GM12878 (cell line): ENCODE measurements at regions not wholly inside any gene's neighbourhood (a gene's known extent, or its start where the extent isn't known, plus 50 kb on each side); places are given as distances from the start of the nearest gene placed in this dataset.

Experiments
- ATAC-seq: fragments of 200-7000 bp; cut with Tn5 transposase; 3 replicates; pipeline ENCODE4 v1.9.1; 2020; ENCODE audit warnings: mild to moderate bottlenecking, moderate library complexity
- BruUV-seq: library from RNA; stranded (reverse); fragments of 400-500 nt; replicated peaks from 2 replicates; lab custom pipeline; 2021; lab: Mats Ljungman, UMichigan
- CTCF ChIA-PET: fragments of 300-600 bp; sonication (Branson Sonifier 250); formaldehyde crosslinking; extraction: SDS; loops from one replicate; lab custom pipeline; 2021; ENCODE audit warnings: inconsistent platforms; lab: Yijun Ruan, JAX
- POLR2A ChIA-PET: fragments of 350-600 bp; formaldehyde crosslinking; extraction: SDS; loops from one replicate; lab custom pipeline; 2021; ENCODE audit warnings: inconsistent platforms; lab: Charles Lee
- RAD21 ChIA-PET: fragments of 300-600 bp; sonication (Branson Sonifier 250); formaldehyde crosslinking; loops from one replicate; lab custom pipeline; 2023; ENCODE audit warnings: antibody characterized with exemption; ENCODE audit not compliant: unreplicated experiment; lab: Charles Lee
- SMC1A ChIA-PET: fragments of 300-600 bp; sonication (Branson Sonifier 250); formaldehyde crosslinking; loops from one replicate; lab custom pipeline; 2023; ENCODE audit not compliant: unreplicated experiment, uncharacterized antibody; lab: Charles Lee
- DNase-seq: peaks from one replicate; pipeline ENCODE4 v3.0.0-alpha.2; 2011; ENCODE audit warnings: low read depth, low spot score
- FAIRE-seq: peaks from 3 replicates; lab custom pipeline; 2011; peaks lifted over from hg19 to GRCh38; lab: Jason Lieb, UNC
- H2AFZ ChIP-seq: 2 replicates; pipeline ENCODE4 v1.6.0; 2011; ENCODE audit warnings: low read depth, low read length, control low read depth; ENCODE audit not compliant: control insufficient read depth
- H3K27ac ChIP-seq: 2 replicates; pipeline ENCODE4 v1.5.1; 2011; ENCODE audit warnings: control low read depth; ENCODE audit not compliant: control insufficient read depth, insufficient read depth
- H3K27me3 ChIP-seq, 2 experiments: replicated peaks in 1 of 2; 2 replicates each; pipeline versions ENCODE4 v1.6.0 to v1.6.1; 2011; ENCODE audit warnings: low read length in 1 of 2; ENCODE audit not compliant: control insufficient read depth in 2 of 2, insufficient read depth in 2 of 2
- H3K36me3 ChIP-seq, 2 experiments: 2 replicates each; pipeline ENCODE4 v1.5.1; 2011; ENCODE audit warnings: low read length in 1 of 2; ENCODE audit not compliant: control insufficient read depth in 2 of 2, insufficient read depth in 2 of 2
- H3K4me1 ChIP-seq: 2 replicates; pipeline ENCODE4 v1.6.1; 2011; ENCODE audit warnings: mild to moderate bottlenecking, low read length, moderate library complexity, mixed read lengths; ENCODE audit not compliant: control insufficient read depth, insufficient read depth
- H3K4me2 ChIP-seq: 2 replicates; pipeline ENCODE4 v1.6.0; 2011; ENCODE audit warnings: control low read depth; ENCODE audit not compliant: control insufficient read depth, insufficient read depth
- H3K4me3 ChIP-seq: fragments of 200-600 bp; sonication (generic); 2 replicates; pipeline ENCODE4 v1.5.1; 2016
- H3K79me2 ChIP-seq: 2 replicates; pipeline ENCODE4 v1.6.0; 2011; ENCODE audit warnings: low read length; ENCODE audit not compliant: control insufficient read depth, insufficient read depth
- H3K9ac ChIP-seq: 2 replicates; pipeline ENCODE4 v1.8.0; 2011; ENCODE audit warnings: low read length, control low read depth, mixed read lengths; ENCODE audit not compliant: control insufficient read depth, insufficient read depth
- H3K9me3 ChIP-seq: replicated peaks from 3 replicates; pipeline ENCODE4 v1.5.1; 2011; ENCODE audit warnings: mild to moderate bottlenecking, low read length; ENCODE audit not compliant: control insufficient read depth, insufficient read depth
- H4K20me1 ChIP-seq: 2 replicates; pipeline ENCODE4 v1.6.0; 2011; ENCODE audit not compliant: control insufficient read depth, insufficient read depth
- E2F4 ChIP-seq: IDR thresholded peaks from 2 replicates; pipeline ENCODE4 v1.6.1; 2012; ENCODE audit warnings: low read depth, low read length, improper control_type of control experiment
- IRF4 ChIP-seq: IDR thresholded peaks from 2 replicates; pipeline ENCODE4 v1.6.1; 2011; ENCODE audit warnings: low read depth, low read length
- NFYA ChIP-seq: IDR thresholded peaks from 2 replicates; pipeline ENCODE4 v1.6.1; 2011; ENCODE audit warnings: low read depth, mild to moderate bottlenecking, low read length, improper control_type of control experiment, borderline replicate concordance
- REST ChIP-seq: IDR thresholded peaks from 2 replicates; pipeline ENCODE4 v1.6.1; 2012; ENCODE audit warnings: mild to moderate bottlenecking, low read depth, low read length
- SIX5 ChIP-seq: IDR thresholded peaks from 2 replicates; pipeline ENCODE4 v1.6.1; 2011; ENCODE audit warnings: mild to moderate bottlenecking, low read depth, low read length, moderate library complexity; ENCODE audit not compliant: severe bottlenecking
- YY1 ChIP-seq: IDR thresholded peaks from 2 replicates; pipeline ENCODE4 v1.6.1; 2011; ENCODE audit warnings: low read depth, mild to moderate bottlenecking, low read length
- WGBS: methylation state at CpG from one replicate; pipeline ENCODE4 v1.1.6; 2016; ENCODE audit warnings: low lambda C conversion rate; ENCODE audit not compliant: insufficient replicate concordance, insufficient coverage; ENCODE audit errors: missing lambda C conversion rate; 5-methylcytosine and 5-hydroxymethylcytosine counted together
- in situ Hi-C: fragments of 300-500 bp; cut with MboI; formaldehyde crosslinking; loops from 9 replicates; pipeline ENCODE4 v1.14.3; 2018; ENCODE audit warnings: mixed read lengths
- intact Hi-C: fragments of 100-400 bp; cut with micrococcal nuclease; formaldehyde crosslinking; loops from one replicate; pipeline ENCODE4 v1.14.2; 2022; ENCODE audit not compliant: unreplicated experiment

- H4K20me1 ChIP-seq: no peaks in the 10 kb centered on the region
- no peaks in the 10 kb centered on the region for H3K27me3 ChIP-seq
- ATAC-seq (no peak), FAIRE-seq (no peak), DNase-seq (no peak)
- RAD21 ChIA-PET: no interaction called here
- no peak overlapping the region for H3K9ac ChIP-seq
- SMC1A ChIA-PET: no interaction called here
- no peaks in the 10 kb centered on the region for H3K79me2 ChIP-seq
- H2AFZ ChIP-seq: no peak overlapping the region
- intact Hi-C loops (no loop called here), in situ Hi-C loops (no loop called here)
- no peak overlapping the region for H3K4me2 ChIP-seq
- no peak for TF ChIP-seq REST
- no peak for TF ChIP-seq IRF4
- no peak for TF ChIP-seq YY1
- TF ChIP-seq E2F4: no peak
- TF ChIP-seq SIX5: no peak
- no peak for TF ChIP-seq NFYA
- no peaks in the 10 kb centered on the region for H3K4me1 ChIP-seq
- H3K9me3 ChIP-seq: no peaks in the 10 kb centered on the region
- no peak overlapping the region for H3K4me3 ChIP-seq
- no peaks in the 10 kb centered on the region for H3K36me3 ChIP-seq
- BruUV-seq: no TSS peak
- CTCF ChIA-PET: interaction anchor here (1.1 kb wide), 1 partner anchor 17 kb away, joined by 3 read pairs; no protein-coding TSS in a partner anchor
- no peak overlapping the region for H3K27ac ChIP-seq
- WGBS: 19% methylated on average over 7 of the region's 7 CpGs
- POLR2A ChIA-PET: no interaction called here
Measured at GRCh38 chr13:37403776-37404527, 194.6 kb downstream of the POSTN start.
